ENCODE measurements at regions not wholly inside any gene's neighbourhood (a gene's known extent, or its start where the extent isn't known, plus 50 kb on each side); places are given as distances from the start of the nearest gene placed in this dataset.

DNA sequence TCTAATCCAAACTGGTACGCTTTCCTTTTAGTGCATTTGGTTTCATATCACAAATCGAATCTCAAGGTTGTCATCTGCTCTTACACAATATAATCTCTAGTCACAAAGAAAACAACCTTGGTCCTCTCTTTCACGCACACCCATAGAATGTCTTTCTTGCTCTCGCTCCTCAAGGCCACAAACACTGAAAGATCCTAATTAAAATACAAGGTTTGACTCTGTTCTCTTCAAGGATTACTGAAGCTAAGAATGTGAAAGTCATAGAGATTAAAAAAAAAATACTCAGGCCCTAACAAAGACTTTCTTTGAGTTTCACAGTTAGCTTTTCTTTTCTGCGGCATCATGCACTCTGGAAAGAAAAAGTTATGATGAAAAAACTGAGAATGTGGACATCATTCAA is 891.5 kb downstream of the EFNB2 start:
- Histone ChIP-seq H3K9me3 (peaks cover 0 to 5% (median 0%) of the 10 kb centered on the region in 3 donors), H3K36me3 (replicated peaks in 1 of 2; ENCODE audit: insufficient read depth in 1 of 2, low read depth in 2 of 2) (no peaks in the 10 kb centered on the region), H3K27ac (no peak overlapping the region), H3K4me1 (no peaks in the 10 kb centered on the region), H3K27me3 (no peaks in the 10 kb centered on the region), H3K4me3 (no peak overlapping the region)
- ATAC-seq (no peak), DNase-seq (no peak)
- TF ChIP-seq, protein P1, sequence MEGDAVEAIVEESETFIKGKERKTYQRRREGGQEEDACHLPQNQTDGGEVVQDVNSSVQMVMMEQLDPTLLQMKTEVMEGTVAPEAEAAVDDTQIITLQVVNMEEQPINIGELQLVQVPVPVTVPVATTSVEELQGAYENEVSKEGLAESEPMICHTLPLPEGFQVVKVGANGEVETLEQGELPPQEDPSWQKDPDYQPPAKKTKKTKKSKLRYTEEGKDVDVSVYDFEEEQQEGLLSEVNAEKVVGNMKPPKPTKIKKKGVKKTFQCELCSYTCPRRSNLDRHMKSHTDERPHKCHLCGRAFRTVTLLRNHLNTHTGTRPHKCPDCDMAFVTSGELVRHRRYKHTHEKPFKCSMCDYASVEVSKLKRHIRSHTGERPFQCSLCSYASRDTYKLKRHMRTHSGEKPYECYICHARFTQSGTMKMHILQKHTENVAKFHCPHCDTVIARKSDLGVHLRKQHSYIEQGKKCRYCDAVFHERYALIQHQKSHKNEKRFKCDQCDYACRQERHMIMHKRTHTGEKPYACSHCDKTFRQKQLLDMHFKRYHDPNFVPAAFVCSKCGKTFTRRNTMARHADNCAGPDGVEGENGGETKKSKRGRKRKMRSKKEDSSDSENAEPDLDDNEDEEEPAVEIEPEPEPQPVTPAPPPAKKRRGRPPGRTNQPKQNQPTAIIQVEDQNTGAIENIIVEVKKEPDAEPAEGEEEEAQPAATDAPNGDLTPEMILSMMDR (IDR thresholded peaks at IDR 0.05) = no peak
- TF ChIP-seq POLR2A (IDR thresholded peaks at IDR 0.05) = no peak
- 59 to 69% methylated on average over 5 of the region's 5 CpGs for WGBS, 2 donors
- intact Hi-C loops (cut with DNase I) = no loop called here

DNA sequence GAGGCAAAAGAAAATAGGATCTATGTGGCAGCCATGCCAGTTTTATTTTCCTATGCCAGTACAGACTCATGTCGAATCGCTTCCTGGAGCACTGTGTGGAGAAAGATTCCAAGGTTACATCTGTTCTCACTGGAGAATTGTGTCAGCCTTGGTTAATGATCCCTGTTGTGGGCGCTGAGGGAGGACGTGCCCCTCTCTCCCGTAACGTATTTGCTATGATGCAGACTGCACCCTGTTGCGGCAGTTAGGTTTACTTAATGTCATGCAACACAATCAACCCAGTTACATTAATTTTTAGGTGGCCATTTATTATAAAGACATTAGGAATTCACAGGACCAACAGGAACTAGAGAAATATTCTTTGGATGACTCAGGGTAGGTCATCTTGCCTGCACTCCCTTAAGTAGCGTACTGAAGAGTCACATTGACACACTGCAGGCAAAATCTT is 892.9 kb downstream of the EFNB2 start:
- no peaks in the 10 kb centered on the region for H3K9me3 ChIP-seq
- intact Hi-C loops (cut with DNase I) = no loop called here
- no peaks in the 10 kb centered on the region for H3K36me3 ChIP-seq (replicated peaks in 1 of 2; ENCODE audit: insufficient read depth in 1 of 2, low read depth in 2 of 2)

DNA sequence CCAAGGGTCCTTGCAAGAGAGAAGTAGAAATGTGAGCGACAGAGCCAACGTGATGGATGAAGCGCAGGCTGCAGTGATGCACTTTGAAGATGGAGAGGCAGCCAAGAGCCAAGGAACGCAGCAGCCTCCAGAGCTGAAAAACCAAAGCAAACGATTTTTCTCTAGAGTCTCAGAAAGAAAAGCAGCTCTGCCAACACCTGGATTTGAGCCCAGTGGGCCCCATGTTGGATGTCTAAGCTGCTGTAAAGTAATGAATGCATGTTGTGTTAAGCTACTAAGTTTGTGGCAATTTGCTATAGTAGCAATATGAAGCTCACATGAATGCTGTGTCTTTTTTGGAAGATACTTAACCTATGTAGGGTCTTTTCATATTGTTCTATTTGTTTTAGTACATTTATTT is 894.3 kb downstream of the EFNB2 start:
- intact Hi-C loops (cut with DNase I) = no loop called here
- DNase-seq = no peak
- no peak for TF ChIP-seq POLR2A (IDR thresholded peaks at IDR 0.05)
- TF ChIP-seq, protein P1 (IDR thresholded peaks at IDR 0.05) = no peak
- Histone ChIP-seq H3K27me3 (no peaks in the 10 kb centered on the region), H3K4me1 (no peaks in the 10 kb centered on the region), H3K4me3 (no peak overlapping the region), H3K36me3 (replicated peaks in 1 of 2; ENCODE audit: insufficient read depth in 1 of 2, low read depth in 2 of 2) (no peaks in the 10 kb centered on the region), H3K9me3 (no peaks in the 10 kb centered on the region), H3K27ac (no peak overlapping the region)
- 65 to 73% methylated on average over 5 of the region's 5 CpGs for WGBS, 2 donors
- ATAC-seq = no peak

More for the DNA sequence above, 892.9 kb downstream of the EFNB2 start:
- Histone ChIP-seq H3K4me1 (no peaks in the 10 kb centered on the region), H3K4me3 (no peak overlapping the region), H3K27ac (no peak overlapping the region), H3K27me3 (no peaks in the 10 kb centered on the region)
- no peak for DNase-seq
- ATAC-seq = no peak
- 75 to 80% methylated on average over 8 of the region's 8 CpGs for WGBS, 2 donors
- TF ChIP-seq, protein P1 (IDR thresholded peaks at IDR 0.05) = no peak
- no peak for TF ChIP-seq POLR2A (IDR thresholded peaks at IDR 0.05)

DNA sequence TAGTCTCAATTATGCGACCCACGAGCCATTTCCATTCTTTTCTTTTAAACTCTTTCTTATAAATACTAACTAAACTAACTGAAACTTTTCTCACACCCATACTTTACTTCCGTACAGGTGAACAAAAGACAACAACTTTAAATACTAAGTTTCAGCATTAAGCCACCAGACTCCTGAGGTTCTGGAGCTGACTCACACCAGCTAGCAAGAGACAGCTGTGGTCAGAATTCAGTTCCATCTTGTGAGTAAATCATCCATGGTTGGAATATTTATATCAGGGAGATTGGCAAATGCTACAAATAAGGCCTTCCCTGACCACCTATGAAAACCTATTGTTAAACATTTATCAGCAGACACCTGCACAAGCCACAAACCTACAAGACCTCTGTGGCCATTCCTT is 897.0 kb downstream of the EFNB2 start:
- Histone ChIP-seq H3K27ac (no peak overlapping the region), H3K36me3 (replicated peaks in 1 of 2; ENCODE audit: insufficient read depth in 1 of 2, low read depth in 2 of 2) (no peaks in the 10 kb centered on the region), H3K4me3 (no peak overlapping the region), H3K9me3 (no peaks in the 10 kb centered on the region), H3K27me3 (no peaks in the 10 kb centered on the region), H3K4me1 (no peaks in the 10 kb centered on the region)
- intact Hi-C loops (cut with DNase I) = no loop called here
- 81 to 85% methylated on average over 3 of the region's 3 CpGs for WGBS, 2 donors
- TF ChIP-seq, protein P1 (IDR thresholded peaks at IDR 0.05) = no peak
- TF ChIP-seq POLR2A (IDR thresholded peaks at IDR 0.05) = no peak
- DNase-seq (no peak), ATAC-seq (no peak)

DNA sequence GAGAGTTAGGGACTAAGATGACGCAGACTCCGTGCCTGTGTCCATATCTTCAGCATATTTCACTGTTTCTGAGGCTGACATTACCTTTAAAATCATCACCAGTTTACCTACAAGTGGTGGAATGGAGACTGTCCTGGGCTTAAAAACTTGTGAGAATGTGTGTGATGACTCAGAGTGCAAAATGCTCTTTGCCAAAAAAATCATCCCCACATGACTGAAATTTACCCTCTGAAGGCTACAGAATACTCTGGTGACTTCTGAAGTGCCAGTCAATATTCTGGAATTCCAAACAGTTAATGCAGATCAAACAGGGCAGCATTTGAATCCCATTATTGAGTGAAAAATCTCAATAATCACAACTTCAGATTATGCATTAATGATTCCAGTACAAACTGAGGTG is 901.4 kb downstream of the EFNB2 start:
- DNase-seq = no peak

More for the DNA sequence above, 901.4 kb downstream of the EFNB2 start:
- ATAC-seq = no peak
- WGBS, 2 donors = 81 to 84% methylated on average over 2 of the region's 2 CpGs
- Histone ChIP-seq H3K4me3 (no peak overlapping the region), H3K4me1 (no peaks in the 10 kb centered on the region), H3K9me3 (no peaks in the 10 kb centered on the region), H3K27me3 (no peaks in the 10 kb centered on the region), H3K27ac (no peak overlapping the region), H3K36me3 (replicated peaks in 1 of 2; ENCODE audit: insufficient read depth in 1 of 2, low read depth in 2 of 2) (no peaks in the 10 kb centered on the region)
- intact Hi-C loops (cut with DNase I) = no loop called here
- TF ChIP-seq, protein P1 (IDR thresholded peaks at IDR 0.05) = no peak
- no peak for TF ChIP-seq POLR2A (IDR thresholded peaks at IDR 0.05)
